ENCODE measurements at regions not wholly inside any gene's neighbourhood (a gene's known extent, or its start where the extent isn't known, plus 50 kb on each side); places are given as distances from the start of the nearest gene placed in this dataset.
"Not testable (repeated sequence)": the region's sequence is repeated elsewhere in the genome, so short reads cannot be mapped to it uniquely, and the experiment has no call there.

DNA sequence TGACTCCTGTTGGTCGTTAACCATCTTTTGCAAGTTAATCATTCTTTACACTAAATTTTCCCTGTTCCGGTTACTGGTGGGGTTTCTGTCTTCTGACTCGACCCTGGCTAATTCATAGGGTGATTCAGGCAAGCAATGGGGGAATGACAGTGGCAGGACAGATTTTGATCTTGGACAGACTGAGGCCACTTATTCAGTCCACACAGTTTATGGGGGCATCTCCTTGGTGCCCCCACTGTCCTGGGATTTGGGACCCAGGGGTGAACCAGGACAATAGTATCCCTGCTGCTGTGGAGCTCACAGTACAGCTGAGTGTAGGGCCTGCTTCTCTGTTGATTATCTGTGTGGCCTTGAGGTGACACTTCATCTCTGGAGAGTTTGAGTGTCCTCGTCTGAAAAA, 540.4 kb downstream of the MATN1 start:
- DNase-seq (ENCODE audit: extremely low read depth, low read depth) = no peak

DNA sequence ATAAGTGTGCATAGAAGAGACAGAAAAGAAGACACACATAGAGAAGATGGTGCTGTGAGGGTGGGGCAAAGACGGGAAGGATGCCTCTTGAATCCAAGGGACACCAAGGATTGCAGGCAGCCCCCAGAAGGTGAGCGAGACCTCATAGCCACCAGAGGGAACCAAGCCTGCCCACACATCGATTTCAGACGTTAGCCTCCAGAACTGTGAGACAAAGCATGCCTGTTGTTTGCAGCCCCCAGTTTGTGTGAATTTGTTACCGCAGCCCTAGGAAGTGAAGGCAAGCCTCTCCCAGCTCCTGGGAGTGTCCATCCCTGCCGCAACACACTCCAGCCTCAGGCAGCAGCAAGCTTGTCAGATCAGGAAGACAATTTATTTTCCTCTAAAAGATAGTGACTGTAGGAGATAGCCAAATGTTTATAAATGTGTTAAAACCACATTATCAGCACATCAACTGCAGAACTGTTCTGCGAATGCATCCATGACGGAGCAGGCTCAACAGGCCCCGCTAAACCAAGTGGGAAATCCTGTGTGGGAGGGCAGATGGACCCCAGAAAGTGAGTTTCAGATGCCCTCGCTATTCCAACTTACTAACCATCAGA, 543.3 kb downstream of the MATN1 start:
- no peak for DNase-seq (ENCODE audit: extremely low read depth, low read depth)

DNA sequence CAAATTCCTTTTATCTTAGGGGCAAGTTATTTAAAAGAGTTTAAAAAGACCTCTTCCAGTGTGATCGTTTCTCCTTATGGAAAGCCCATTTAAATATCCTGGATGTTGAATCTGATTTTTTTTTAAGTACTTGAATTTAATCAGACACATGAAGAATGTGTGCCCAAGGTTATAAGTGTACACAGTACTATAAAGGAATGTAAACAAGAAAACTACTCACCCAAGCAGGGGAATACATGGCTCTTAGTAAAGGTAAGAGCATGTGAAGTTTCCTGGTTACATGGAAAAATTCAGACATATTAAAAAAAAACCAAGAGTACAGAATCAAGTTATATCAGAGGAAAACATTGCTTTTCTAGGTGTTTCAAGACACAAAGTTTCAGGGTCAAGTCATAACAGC, 546.9 kb downstream of the MATN1 start:
- no peak for DNase-seq (ENCODE audit: extremely low read depth, low read depth)

DNA sequence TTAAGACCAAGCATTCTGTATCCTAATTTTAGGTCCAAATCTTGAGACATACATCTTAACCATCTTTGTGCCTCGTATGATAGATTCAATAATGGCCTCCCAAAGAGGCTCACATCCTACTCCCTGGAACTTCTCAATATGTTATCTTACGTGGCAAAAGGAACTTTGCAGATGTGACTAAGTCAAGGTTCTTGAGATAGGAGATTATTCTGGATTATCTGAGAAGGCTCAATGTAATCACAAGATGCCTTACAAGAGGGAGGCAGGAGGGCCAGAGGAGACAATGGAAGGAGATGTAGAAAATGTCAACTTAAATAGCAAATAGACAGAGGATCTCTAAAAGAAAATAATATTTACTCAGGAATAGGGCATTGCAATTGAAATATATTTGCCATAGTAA, 548.9 kb downstream of the MATN1 start:
- no peak for DNase-seq (ENCODE audit: extremely low read depth, low read depth)

DNA sequence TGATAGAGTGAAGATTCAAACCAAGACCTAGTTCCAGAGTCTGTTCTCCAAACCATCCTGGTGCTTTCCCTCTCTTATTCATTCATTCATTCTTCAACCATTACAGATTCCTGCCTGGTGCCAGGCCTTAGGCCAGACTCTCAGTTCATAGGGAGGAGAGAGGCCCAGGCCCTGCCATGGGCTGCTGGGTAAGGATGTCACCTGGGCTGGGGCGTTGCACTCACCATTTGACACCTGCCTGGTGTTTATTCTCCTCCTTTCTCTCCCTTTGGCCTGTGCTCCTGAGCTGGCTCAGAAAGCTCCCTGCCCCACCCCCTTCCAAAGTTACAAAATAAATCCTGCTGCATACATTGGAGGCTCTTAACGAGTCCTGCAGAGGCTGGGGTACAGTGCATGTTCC, 549.8 kb downstream of the MATN1 start:
- no peak for DNase-seq (ENCODE audit: extremely low read depth, low read depth)

DNA sequence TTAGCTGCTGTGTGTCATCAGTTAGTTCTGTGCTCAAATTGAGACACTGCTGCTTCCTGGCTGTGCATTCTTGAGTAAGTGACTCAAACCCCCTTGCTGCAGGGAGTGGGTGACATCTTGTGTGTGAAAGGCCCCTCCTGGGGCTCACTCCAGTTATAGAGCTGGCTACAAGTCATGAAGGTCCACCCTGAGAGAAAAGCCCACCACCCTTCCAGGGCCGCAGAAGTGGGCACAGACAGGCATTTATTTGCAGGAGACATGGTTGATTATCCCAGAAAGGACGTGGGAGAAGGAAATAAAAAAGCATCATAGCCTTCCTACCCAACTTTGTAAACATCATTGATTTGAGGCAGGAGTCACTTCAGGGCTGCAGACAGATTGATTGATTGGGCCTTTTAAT, 550.6 kb downstream of the MATN1 start:
- no peak for DNase-seq (ENCODE audit: extremely low read depth, low read depth)

DNA sequence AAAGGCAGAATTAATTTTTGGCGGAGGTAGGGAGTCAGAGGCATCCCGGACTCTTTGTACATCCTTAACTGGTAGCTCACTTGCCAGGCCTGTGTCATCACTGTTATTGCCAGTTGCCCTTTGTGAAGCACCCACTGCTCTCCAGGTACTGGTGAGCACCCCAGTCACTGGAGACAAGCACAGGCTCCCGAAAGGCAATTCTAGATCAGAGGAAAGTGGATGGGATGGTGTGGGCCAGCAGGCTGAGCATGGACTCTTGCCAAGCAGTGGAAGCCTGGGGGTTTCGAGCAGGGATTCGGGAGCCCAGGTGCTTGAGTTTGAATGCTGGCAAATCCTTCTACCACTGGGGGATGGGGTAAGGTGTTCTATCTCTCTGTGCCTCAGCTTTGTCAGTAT, 551.1 kb downstream of the MATN1 start:
- no peak for DNase-seq (ENCODE audit: extremely low read depth, low read depth)

DNA sequence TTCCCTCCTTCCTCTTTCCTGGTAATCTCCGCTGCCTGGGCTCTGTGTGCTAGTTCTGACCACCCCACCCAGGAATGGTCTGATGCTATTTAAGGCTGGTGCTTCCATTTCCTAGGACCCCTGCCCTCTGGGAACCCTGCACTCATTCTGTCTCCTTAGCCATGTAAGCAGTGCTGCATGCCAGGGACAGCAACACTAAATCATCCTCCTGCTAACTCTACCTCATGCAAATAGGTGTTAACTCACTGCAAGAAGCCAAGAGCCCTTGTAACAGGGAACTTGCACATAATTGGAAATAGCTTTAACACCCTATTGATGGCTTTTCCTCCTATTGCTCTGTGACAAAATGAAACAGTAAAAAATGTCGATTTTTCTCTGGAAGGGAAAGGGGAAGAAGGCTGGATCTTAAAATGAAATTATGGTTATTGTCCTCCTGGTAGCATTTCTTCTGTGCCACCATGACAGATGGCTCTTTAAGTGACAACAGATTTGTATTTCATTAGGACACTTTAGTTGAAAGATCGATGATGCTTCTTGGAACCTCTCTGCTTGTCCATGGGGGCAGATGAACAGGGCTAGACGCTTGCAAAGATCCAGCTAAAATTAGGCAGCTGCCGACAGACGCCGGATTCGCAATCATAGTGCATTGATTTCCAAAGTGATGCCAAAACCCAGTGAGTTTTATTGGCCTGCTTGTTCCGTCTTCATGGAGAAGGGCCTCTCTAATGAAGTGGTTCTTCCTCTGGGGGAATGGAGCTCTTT, 551.7 kb downstream of the MATN1 start:
- no peak for DNase-seq (ENCODE audit: extremely low read depth, low read depth)

DNA sequence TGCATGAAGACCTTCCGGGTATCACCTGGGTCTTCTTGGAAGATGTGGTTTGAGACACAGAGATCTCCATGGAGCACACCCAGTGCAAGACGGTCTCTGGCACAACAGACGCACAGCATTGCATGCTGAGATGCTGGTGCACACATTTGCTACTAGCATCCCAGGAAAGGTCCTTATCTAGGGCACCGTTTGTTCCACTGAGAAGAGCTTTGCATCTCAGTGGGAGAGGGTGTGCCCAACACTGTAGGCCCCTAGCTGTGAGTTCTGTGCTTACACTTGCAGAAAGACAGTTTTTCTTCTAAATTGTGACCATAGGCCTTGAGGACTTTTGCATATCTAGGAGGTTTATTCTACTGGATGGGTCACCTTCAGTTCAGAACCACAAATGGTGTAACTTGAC, 554.1 kb downstream of the MATN1 start:
- no peak for DNase-seq (ENCODE audit: extremely low read depth, low read depth)

DNA sequence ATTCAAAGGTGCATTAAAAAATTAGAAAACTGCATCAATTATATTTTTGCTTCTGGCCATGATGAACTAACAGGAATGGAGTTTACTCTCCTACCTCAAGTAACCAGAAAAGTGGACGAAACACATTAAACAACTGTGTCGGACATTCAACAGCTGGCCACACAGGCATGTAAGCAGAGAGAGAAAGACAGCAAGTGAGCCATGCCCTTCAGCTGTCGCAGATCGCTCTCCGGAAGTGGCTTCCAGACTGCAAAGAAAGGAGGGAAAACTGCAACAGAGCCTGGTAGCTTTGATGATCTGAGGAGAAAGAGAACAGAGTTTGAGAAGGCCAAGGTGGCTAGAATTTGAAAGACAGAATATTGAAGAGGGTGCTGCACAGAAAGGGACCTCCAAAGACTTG, 557.2 kb downstream of the MATN1 start:
- DNase-seq (ENCODE audit: extremely low read depth, low read depth) = no peak

DNA sequence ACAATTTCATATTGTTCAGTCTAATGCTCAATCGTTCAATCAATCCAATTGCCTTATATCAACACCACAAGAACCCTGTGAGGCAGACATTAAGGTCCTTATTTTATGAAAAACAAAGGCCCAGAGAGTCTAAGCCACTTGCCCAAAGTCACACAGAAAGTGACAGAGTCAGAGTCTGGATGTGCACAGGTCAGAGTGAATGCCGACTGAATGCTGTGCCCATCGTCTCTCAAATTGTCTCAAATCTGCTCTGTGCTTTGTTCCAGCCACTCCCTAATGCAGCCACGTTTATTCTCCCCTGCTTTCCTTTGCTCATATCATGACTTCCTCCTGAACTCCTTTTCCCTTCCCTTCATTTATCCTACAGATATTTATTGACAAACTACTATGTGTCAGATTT, 558.3 kb downstream of the MATN1 start:
- DNase-seq (ENCODE audit: extremely low read depth, low read depth) = no peak

DNA sequence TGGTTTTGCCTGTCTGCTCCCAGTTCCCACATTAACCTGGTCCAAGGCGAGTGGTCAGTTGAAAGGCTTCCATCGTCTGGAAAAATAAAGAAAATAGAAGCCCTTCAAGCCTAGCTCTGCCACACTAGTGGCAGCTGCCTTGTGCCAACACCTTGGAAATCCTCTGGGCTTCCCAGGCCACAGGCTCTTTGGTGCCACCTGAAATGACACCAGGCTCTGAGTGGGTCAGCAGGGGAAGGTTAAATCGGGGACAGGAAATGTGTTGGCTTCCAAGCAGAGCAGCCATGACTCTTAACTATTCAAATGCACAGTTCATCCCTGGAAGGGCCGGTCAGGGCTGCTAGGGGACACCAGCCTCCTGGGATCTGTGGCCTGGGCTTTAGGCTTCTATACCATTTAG, 558.7 kb downstream of the MATN1 start:
- DNase-seq (ENCODE audit: extremely low read depth, low read depth) = no peak

DNA sequence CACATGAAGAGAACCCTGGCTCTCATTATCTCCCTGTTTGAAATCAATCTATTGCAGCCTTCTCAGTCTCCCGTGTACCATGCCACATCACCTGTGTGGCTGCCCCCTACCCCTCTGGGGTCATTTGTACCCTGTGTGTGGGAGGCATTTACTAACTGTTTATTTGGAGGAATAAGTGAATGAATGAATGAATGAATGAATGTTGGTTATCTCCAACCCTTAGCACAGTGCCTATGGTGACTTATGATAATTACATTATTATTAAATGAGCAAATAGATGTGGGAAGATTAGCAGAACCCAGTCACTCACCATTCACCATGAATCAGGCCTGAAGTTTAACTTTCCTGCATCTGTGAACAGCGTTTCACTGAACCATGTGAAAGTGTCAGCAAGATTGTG, 560.8 kb downstream of the MATN1 start:
- no peak for DNase-seq (ENCODE audit: extremely low read depth, low read depth)

DNA sequence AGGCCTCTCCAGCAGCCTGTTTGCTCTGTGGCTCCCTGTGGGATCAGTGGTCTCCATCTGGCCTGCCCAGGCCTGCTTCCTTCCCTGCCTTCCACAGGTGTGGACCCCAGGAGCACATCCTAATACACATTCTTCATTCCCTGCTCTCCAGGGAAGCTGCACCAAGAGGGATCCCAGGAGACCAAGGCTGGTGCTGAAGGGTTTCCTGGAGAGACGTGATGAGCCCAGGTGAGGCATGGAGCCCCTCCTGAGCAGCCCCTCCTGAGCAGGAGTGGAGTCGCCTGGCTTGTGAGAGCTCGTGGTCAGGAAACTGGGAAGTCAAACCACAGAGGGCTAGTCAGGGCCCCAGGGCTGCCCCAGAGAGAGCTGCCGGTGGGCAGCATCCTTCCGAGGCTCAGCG, 561.4 kb downstream of the MATN1 start:
- DNase-seq (ENCODE audit: extremely low read depth, low read depth) = no peak

DNA sequence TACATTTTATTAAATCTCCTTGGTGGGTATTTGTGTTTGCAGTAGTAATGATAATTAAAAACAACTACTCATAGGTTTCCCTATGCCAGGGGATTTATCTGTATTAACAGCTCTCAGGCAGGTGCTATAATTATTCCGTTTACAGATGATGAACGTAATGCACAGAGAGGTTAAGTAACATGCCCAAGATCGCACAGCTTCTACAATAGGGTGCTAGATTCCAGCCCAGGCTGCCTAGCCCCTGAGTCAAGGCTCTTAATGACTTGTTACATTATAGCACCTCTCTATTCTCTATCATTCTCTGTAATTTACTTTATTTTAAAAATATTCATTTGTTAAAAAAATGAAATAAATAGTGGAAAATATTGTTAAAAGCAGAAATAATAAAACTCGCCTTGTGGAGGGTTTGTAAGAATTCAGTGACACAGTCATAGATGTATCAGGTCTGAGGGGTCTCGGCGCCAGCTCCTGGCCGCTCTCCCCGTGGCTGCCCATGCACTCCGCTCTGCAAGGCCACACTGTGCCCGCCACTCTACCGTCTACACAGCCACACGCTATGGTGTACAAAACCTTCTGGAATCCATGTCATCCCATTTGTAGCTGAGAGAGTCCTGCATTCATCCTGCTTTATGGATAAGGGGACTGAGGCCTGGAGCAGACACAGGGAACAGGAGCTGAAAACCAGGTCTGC, 562.2 kb downstream of the MATN1 start:
- DNase-seq (ENCODE audit: extremely low read depth, low read depth) = no peak

DNA sequence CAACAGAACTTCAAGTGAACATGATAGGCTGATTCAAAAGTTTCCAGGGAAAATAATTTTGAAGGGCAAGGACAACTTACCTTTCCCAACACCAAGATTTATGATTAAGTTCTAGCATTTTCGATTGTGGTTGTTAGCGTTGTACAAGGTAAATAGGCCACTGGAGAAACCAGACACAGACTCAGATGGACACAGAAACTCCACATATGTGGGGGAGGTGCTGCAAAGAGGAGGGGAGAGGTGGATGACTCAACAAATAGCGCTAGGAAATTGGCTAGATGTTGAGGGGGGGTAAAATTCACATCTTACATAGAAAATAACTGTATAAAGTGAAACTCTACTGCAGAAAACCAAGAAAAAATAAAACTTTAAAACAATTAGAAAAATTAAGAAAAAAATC, 564.4 kb downstream of the MATN1 start:
- no peak for DNase-seq (ENCODE audit: extremely low read depth, low read depth)

DNA sequence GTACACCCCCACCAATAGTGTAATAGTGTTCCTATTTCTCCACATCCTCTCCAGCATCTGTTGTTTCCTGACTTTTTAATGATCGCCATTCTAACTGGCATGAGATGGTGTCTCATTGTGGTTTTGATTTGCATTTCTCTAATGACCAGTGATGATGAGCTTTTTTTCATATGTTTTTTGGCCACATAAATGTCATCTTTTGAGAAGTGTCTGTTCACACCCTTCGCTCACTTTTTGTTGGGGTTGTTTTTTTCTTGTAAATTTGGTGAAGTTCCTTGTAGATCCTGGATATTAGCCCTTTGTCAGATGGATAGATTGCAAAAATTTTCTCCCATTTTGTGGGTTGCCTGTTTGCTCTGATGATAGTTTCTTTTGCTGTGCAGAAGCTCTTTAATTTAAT, 567.7 kb downstream of the MATN1 start:
- not testable (repeated sequence) for DNase-seq (ENCODE audit: extremely low read depth, low read depth)

DNA sequence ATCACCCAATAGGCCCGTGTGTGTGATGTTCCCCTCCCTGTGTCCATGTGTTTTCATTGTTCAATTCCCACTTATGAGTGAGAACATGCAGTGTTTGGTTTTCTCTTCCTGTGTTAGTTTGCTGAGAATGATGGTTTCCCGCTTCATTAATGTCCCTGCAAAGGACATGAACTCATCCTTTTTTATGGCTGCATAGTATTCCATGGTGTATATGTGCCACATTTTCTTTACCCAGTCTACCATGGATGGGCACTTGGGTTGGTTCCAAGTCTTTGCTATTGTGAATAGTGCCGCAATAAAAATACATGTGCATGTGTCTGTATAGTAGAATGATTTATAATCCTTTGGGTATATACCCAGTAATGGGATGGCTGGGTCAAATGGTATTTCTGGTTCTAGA, 568.1 kb downstream of the MATN1 start:
- DNase-seq (ENCODE audit: extremely low read depth, low read depth) = not testable (repeated sequence)

DNA sequence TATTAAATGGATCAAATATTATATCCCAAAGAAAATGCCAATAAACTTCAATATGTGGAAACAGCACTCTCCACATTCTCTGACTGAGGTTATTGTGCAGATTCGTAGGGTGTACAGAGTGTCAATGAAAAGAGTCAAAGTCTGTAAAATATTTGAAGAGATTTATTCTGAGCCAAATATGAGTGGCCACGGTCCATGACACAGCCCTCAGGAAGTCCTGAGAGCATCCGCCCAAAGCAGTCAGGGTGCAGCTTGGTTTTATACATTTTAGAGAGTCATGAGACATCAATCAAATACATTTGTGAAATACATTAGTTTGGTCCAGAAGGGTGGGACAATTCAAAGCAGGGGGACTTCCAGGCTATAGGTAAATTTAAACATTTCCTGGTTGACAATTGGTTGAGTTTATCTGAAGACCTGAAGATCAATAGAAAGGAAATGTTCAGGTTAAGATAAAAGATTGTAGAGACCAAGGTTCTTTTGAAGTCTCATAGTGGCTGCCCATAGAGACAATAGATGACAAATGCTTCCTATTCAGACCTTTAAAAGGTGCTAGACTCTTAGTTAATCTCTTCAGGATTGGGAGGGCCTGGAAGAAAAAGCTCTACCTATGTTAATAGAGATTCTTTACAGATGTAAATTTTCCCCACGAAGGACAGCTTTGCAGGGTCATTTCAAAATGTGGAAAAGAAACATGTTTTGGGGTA, 569.5 kb downstream of the MATN1 start:
- DNase-seq (ENCODE audit: extremely low read depth, low read depth) = no peak

DNA sequence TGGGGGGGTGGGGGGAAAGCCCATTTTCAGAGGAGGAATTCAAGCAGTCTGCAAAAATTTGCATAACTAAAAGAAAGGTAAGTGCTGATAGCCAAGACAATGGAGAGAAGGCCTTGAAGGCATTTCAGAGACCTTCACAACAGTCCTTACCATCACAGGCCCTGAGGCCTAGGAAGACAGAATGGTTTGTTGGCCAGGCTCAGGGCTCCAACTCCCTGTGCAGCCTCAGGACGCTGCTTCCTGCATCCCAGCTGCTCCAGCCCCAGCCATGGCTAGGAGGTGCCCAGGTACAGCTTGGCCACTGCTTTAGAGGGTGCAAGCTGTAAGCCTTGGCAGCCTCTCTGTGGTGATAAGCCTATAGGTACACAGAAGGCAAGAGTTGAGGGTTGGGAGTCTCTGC, 571.6 kb downstream of the MATN1 start:
- no peak for DNase-seq (ENCODE audit: extremely low read depth, low read depth)

DNA sequence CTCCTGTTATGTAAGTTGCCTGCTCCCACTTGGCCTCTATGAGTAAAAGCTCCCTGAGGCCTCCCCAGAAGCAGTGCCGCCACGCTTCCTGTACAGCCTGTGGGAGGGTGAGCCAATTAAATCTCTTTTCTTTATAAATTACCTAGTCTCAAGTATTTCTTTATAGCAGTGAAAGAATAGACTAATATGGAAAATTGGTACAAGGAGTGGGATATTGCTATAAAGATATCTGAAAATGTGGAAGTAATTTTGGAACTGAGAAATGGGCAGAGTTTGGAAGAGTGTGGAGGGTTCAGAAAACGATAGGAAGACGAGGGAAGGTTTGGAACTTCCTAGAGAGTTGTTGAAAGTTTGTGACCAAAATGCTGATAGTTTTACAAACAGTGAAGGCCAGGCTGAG, 572.3 kb downstream of the MATN1 start:
- no peak for DNase-seq (ENCODE audit: extremely low read depth, low read depth)

DNA sequence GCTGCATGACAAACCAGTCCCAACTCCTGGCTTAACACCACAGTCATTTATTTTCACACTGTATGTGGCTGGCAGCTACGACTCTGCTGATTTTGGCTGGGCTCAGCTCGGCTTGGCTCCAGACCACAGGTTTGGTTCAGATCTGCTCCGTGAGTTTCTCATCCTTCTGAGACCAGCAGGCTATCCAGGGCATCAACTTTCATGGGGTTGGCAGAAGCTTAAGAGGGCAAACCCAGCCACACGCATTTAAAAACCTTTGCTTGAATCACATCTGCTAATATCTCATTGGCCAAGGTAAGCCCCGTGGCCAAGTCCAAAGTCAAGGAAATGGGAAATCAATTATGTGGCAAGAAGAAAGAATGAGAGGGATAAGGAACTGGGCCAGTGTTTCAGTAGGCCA, 574.2 kb downstream of the MATN1 start:
- no peak for DNase-seq (ENCODE audit: extremely low read depth, low read depth)

All from NCI-H460 (cell line).